Neural cell (in vitro differentiated cells): ENCODE measurements at regions not wholly inside any gene's neighbourhood (a gene's known extent, or its start where the extent isn't known, plus 50 kb on each side); places are given as distances from the start of the nearest gene placed in this dataset.

ENCODE experiments used
- H2AFZ ChIP-seq: fragments of 200-600, 300-800 bp; sonication (generic), shearing (Covaris generic); 2 replicates; pipeline ENCODE4 v1.6.0; 2014; ENCODE audit warnings: low read depth, mild to moderate bottlenecking, antibody characterized with exemption, low read length, moderate library complexity
- H3F3A ChIP-seq: fragments of 200-600 bp; shearing (Covaris generic); 2 replicates; pipeline ENCODE4 v1.6.1; 2016; ENCODE audit warnings: mild to moderate bottlenecking, moderate library complexity, mixed read lengths, antibody characterized with exemption, low read length; ENCODE audit not compliant: insufficient read depth, poor library complexity, severe bottlenecking
- H3K27ac ChIP-seq: fragments of 200-600, 300-800 bp; sonication (generic), shearing (Covaris generic); 2 replicates; pipeline ENCODE4 v1.5.1; 2014; ENCODE audit warnings: mild to moderate bottlenecking, low read length, moderate library complexity
- H3K27me3 ChIP-seq: fragments of 300-800, 200-600 bp; sonication (generic), shearing (Covaris generic); 2 replicates; pipeline ENCODE4 v1.6.0; 2014; ENCODE audit warnings: mild to moderate bottlenecking, low read depth, low read length, moderate library complexity; ENCODE audit not compliant: insufficient read depth
- H3K36me3 ChIP-seq: fragments of 300-800, 200-600 bp; sonication (generic), shearing (Covaris generic); 2 replicates; pipeline ENCODE4 v1.5.1; 2014; ENCODE audit warnings: mild to moderate bottlenecking, antibody characterized with exemption, low read length, moderate library complexity; ENCODE audit not compliant: insufficient read depth
- H3K4me2 ChIP-seq: fragments of 300-800, 200-600 bp; sonication (generic), shearing (Covaris generic); 2 replicates; pipeline ENCODE4 v1.6.0; 2014; ENCODE audit warnings: mild to moderate bottlenecking, low read length
- H3K4me3 ChIP-seq: fragments of 300-800, 200-600 bp; sonication (generic), shearing (Covaris generic); 2 replicates; pipeline ENCODE4 v1.5.1; 2014; ENCODE audit warnings: mild to moderate bottlenecking, low read length, moderate library complexity
- H3K79me2 ChIP-seq: fragments of 200-600 bp; shearing (Covaris generic); replicated peaks from 2 replicates; pipeline ENCODE4 v1.6.0; 2014; ENCODE audit warnings: mild to moderate bottlenecking, low read length, moderate library complexity; ENCODE audit not compliant: insufficient read depth
- H3K9ac ChIP-seq: fragments of 300-800, 200-600 bp; sonication (generic), shearing (Covaris generic); 2 replicates; pipeline ENCODE4 v1.6.1; 2016; ENCODE audit warnings: mild to moderate bottlenecking, low read length, mixed read lengths
- H3K9me2 ChIP-seq: fragments of 200-600 bp; shearing (Covaris generic); 2 replicates; pipeline ENCODE4 v1.6.1; 2016; ENCODE audit warnings: mild to moderate bottlenecking, low read length, mixed read lengths; ENCODE audit not compliant: insufficient read depth
- H3K9me3 ChIP-seq: fragments of 200-600, 300-800 bp; sonication (generic), shearing (Covaris generic); 2 replicates; pipeline ENCODE4 v1.6.1; 2016; ENCODE audit warnings: mild to moderate bottlenecking, mixed run types, low read length, moderate library complexity, mixed read lengths
- H4K20me1 ChIP-seq: fragments of 200-600 bp; shearing (Covaris generic); 2 replicates; pipeline ENCODE4 v1.6.1; 2016; ENCODE audit warnings: mild to moderate bottlenecking, mixed run types; ENCODE audit not compliant: insufficient read depth
- EP300 ChIP-seq: fragments of 450-650 bp; conservative IDR thresholded peaks from 2 replicates; pipeline ENCODE4 v1.6.1; 2014; ENCODE audit warnings: antibody characterized with exemption, mild to moderate bottlenecking, moderate library complexity; ENCODE audit not compliant: poor library complexity, severe bottlenecking
- EZH2 ChIP-seq: fragments of 200-600, 300-800 bp; shearing (Covaris generic), sonication (generic); IDR thresholded peaks from 2 replicates; pipeline ENCODE4 v1.6.1; 2014; ENCODE audit warnings: antibody characterized with exemption, low read length, borderline replicate concordance, mild to moderate bottlenecking; ENCODE audit not compliant: insufficient read depth, poor library complexity, severe bottlenecking
- MXI1 ChIP-seq: fragments of 450-650 bp; conservative IDR thresholded peaks from 2 replicates; pipeline ENCODE4 v1.6.1; 2014; ENCODE audit warnings: antibody characterized with exemption, mild to moderate bottlenecking; ENCODE audit not compliant: poor library complexity, severe bottlenecking
- POLR2AphosphoS5 ChIP-seq: IDR thresholded peaks from 2 replicates; pipeline ENCODE4 v1.6.1; 2012
- RAD21 ChIP-seq: fragments of 450-650 bp; conservative IDR thresholded peaks from 2 replicates; pipeline ENCODE4 v1.6.1; 2014; ENCODE audit warnings: antibody characterized with exemption, mild to moderate bottlenecking, moderate library complexity
- SMC3 ChIP-seq: fragments of 450-650 bp; conservative IDR thresholded peaks from 2 replicates; pipeline ENCODE4 v1.6.1; 2014; ENCODE audit warnings: antibody characterized with exemption, mild to moderate bottlenecking, moderate library complexity; ENCODE audit not compliant: poor library complexity
- TAF1 ChIP-seq: IDR thresholded peaks from 2 replicates; pipeline ENCODE4 v1.6.1; 2012; ENCODE audit warnings: low read depth
- TF ChIP-seq, protein P1 (sequence below): fragments of 450-650 bp; IDR thresholded peaks from 2 replicates; pipeline ENCODE4 v1.5.1; 2014; ENCODE audit warnings: antibody characterized with exemption, mild to moderate bottlenecking, moderate library complexity; ENCODE audit not compliant: poor library complexity, severe bottlenecking
- TF ChIP-seq, protein P2 (sequence below): IDR thresholded peaks from 2 replicates; pipeline ENCODE4 v1.6.1; 2012; ENCODE audit warnings: borderline replicate concordance

DNA sequence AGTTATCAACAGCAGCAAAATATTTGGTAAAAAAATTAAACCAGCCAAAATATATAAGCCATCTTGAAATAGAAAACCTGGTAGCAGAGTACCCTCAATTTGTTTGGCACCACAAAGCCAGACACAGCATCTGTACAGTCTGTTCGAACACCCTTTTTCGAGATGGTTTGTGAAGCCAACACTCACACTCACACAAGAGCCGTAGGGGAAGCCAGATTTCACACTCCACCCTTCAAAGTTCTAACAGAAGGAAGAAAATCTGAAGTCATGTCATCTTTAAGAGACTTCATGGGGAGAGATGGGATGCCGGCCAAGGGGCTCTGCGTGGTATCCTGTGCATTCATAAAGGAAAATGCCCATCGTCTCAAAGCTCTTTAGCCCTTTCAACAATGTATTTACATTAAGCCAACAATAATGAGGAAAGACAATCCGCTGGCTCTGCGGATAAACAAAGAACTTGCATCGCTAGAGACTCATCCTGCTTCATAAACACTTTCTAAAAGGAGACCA is 451.5 kb upstream of the CHST9 start:
- TF ChIP-seq RAD21 (no peak), TAF1 (no peak), SMC3 (no peak), EZH2 (no peak), MXI1 (no peak), POLR2AphosphoS5 (no peak), EP300 (no peak)
- TF ChIP-seq, protein P1, sequence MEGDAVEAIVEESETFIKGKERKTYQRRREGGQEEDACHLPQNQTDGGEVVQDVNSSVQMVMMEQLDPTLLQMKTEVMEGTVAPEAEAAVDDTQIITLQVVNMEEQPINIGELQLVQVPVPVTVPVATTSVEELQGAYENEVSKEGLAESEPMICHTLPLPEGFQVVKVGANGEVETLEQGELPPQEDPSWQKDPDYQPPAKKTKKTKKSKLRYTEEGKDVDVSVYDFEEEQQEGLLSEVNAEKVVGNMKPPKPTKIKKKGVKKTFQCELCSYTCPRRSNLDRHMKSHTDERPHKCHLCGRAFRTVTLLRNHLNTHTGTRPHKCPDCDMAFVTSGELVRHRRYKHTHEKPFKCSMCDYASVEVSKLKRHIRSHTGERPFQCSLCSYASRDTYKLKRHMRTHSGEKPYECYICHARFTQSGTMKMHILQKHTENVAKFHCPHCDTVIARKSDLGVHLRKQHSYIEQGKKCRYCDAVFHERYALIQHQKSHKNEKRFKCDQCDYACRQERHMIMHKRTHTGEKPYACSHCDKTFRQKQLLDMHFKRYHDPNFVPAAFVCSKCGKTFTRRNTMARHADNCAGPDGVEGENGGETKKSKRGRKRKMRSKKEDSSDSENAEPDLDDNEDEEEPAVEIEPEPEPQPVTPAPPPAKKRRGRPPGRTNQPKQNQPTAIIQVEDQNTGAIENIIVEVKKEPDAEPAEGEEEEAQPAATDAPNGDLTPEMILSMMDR, result no peak
- TF ChIP-seq, protein P2, sequence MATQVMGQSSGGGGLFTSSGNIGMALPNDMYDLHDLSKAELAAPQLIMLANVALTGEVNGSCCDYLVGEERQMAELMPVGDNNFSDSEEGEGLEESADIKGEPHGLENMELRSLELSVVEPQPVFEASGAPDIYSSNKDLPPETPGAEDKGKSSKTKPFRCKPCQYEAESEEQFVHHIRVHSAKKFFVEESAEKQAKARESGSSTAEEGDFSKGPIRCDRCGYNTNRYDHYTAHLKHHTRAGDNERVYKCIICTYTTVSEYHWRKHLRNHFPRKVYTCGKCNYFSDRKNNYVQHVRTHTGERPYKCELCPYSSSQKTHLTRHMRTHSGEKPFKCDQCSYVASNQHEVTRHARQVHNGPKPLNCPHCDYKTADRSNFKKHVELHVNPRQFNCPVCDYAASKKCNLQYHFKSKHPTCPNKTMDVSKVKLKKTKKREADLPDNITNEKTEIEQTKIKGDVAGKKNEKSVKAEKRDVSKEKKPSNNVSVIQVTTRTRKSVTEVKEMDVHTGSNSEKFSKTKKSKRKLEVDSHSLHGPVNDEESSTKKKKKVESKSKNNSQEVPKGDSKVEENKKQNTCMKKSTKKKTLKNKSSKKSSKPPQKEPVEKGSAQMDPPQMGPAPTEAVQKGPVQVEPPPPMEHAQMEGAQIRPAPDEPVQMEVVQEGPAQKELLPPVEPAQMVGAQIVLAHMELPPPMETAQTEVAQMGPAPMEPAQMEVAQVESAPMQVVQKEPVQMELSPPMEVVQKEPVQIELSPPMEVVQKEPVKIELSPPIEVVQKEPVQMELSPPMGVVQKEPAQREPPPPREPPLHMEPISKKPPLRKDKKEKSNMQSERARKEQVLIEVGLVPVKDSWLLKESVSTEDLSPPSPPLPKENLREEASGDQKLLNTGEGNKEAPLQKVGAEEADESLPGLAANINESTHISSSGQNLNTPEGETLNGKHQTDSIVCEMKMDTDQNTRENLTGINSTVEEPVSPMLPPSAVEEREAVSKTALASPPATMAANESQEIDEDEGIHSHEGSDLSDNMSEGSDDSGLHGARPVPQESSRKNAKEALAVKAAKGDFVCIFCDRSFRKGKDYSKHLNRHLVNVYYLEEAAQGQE, result no peak
- no peaks in the 10 kb centered on the region for H3K9me3 ChIP-seq
- no peaks in the 10 kb centered on the region for H4K20me1 ChIP-seq
- no peaks in the 10 kb centered on the region for H3F3A ChIP-seq
- no peak overlapping the region for H3K27ac ChIP-seq
- no peak overlapping the region for H3K4me2 ChIP-seq
- no peak overlapping the region for H3K9ac ChIP-seq
- H3K27me3 ChIP-seq, result no peaks in the 10 kb centered on the region
- H2AFZ ChIP-seq, result no peak overlapping the region
- H3K36me3 ChIP-seq, result no peaks in the 10 kb centered on the region
- no peaks in the 10 kb centered on the region for H3K9me2 ChIP-seq
- H3K4me3 ChIP-seq, result no peak overlapping the region
- no peaks in the 10 kb centered on the region for H3K79me2 ChIP-seq

DNA sequence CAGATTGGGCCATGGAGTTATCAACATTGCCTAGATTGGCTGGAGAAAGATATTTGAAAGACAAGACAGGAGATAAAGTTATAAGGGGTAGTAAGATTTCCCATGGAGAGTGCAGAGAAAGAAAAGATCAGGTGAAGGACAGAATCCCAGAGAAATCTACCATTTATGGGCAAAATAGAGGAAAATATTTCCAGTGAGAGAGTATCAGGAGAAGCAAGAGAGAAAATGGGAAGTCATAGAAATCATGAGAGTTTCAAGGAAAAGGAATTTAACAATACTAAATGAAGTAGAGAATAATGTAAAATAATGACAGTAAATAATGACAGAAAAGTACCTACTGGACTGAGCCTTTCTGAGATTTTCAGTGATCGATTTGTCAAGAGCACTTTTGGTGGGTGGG is 447.6 kb upstream of the CHST9 start:
- Histone ChIP-seq H3K9me2 (no peaks in the 10 kb centered on the region), H3K27me3 (no peaks in the 10 kb centered on the region), H4K20me1 (no peaks in the 10 kb centered on the region), H3K9me3 (no peaks in the 10 kb centered on the region), H3K9ac (no peak overlapping the region), H3K4me3 (no peak overlapping the region), H3K4me2 (no peak overlapping the region), H3K27ac (peak overlapping the region; percentile 44), H3K36me3 (no peaks in the 10 kb centered on the region), H3K79me2 (no peaks in the 10 kb centered on the region), H2AFZ (no peak overlapping the region), H3F3A (no peaks in the 10 kb centered on the region)
- TF ChIP-seq EZH2, result no peak
- TF ChIP-seq, protein P2, result peak; percentile 91
